GM10266 (cell line): ENCODE measurements at regions not wholly inside any gene's neighbourhood (a gene's known extent, or its start where the extent isn't known, plus 50 kb on each side); places are given as distances from the start of the nearest gene placed in this dataset.

Experiments used
- DNase-seq: peaks from one replicate; pipeline ENCODE4 v3.0.0; 2012; ENCODE audit errors: extremely low spot score
- TF ChIP-seq, protein P1 (sequence below): IDR thresholded peaks from 2 replicates; pipeline ENCODE4 v1.5.1; 2012; ENCODE audit warnings: mild to moderate bottlenecking, low read depth; ENCODE audit not compliant: control insufficient read depth, insufficient read depth; ENCODE audit errors: missing control alignments

DNA sequence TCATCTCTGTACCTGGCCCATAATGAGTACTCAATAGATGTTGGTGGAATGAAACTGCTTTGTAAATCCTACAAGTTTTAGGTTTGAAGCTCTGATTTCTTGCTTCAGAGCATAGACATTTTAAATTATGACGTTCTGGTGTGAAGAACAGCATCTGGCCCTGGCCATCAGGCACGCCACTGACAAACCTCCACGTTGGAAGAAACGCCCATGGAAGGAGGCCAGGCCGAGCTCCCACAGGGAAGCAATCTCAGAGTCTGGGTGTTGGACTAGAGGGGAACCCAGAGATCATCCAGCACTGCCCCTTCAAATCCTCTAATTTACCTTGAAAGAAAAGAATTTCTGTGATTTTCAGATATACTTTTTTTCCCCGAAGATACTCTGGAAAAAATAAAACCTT, 328.1 kb upstream of the RGMA start:
- TF ChIP-seq, protein P1, sequence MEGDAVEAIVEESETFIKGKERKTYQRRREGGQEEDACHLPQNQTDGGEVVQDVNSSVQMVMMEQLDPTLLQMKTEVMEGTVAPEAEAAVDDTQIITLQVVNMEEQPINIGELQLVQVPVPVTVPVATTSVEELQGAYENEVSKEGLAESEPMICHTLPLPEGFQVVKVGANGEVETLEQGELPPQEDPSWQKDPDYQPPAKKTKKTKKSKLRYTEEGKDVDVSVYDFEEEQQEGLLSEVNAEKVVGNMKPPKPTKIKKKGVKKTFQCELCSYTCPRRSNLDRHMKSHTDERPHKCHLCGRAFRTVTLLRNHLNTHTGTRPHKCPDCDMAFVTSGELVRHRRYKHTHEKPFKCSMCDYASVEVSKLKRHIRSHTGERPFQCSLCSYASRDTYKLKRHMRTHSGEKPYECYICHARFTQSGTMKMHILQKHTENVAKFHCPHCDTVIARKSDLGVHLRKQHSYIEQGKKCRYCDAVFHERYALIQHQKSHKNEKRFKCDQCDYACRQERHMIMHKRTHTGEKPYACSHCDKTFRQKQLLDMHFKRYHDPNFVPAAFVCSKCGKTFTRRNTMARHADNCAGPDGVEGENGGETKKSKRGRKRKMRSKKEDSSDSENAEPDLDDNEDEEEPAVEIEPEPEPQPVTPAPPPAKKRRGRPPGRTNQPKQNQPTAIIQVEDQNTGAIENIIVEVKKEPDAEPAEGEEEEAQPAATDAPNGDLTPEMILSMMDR, result no peak
- DNase-seq, result no peak

DNA sequence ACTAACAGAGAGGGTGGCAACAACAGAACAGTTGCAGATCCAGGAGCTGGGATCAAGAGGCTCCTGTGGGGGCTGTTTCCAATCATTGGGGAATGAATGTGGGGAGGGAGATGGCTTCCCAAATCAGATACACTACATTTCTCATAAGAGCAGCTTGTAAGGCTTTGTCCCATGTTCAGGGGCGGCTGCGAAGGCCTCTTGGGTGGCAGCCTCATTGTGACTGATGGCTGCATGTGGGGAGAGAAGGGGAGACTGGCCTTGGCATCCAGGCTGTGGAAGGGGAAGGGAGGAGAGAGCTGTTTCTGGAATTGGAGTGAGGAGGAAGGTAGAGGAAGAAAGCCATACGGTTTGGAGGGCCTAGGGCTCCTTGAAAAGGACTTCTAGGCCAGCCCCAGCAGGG, 326.6 kb upstream of the RGMA start:
- DNase-seq, result no peak
- TF ChIP-seq, protein P1, result no peak

DNA sequence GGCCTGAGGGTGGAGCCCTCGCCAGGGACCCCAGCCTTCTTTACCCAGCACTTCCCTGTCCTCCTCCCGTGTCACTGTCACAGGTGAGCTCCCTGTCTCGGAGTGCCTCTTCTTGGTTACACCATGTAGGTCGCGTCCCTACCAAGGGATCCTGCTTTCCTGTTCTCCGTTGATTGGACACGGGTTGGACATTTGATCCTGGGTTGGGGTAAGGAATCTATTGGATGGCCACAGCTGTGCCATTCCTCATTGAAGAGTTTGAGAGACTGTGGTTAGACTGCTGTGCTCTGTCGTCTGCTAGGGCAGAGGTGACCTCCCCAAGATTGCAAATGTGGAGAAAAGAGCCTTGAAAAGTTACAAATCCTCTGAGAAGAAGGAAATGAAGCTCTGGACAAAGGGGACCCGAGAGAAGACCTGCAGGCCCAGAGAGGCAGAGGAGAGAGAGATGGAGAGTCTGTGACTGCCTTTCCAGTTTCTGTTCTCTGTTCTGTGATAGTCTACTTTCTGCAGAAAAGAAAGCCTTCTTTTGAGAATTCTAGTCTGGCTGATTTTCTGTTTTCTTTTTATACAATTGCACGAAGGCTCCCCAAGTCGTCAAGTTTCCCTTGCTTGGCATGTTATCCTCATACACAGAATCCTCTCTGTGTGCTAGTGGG, 325.7 kb upstream of the RGMA start:
- TF ChIP-seq, protein P1, result no peak
- no peak for DNase-seq

DNA sequence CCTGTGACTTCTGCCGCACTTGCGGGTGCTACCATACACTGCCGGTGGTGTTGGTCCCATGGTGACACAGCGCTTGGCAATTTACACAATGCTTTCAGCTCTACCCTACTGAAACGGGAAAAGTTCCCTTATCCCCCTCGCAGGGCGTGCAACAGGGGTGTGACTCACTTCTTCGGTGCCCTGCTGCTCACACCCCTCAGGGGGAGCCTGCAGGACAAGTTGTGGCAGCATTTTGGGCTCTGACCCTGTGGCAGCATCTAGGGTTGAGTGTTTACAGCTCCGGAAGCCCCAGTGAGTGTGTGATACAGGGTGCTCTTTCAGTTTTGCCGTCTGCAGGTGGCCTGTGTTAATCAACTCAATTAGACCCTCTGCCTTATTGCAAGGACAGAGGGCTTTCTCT, 324.7 kb upstream of the RGMA start:
- no peak for DNase-seq
- TF ChIP-seq, protein P1, result no peak

DNA sequence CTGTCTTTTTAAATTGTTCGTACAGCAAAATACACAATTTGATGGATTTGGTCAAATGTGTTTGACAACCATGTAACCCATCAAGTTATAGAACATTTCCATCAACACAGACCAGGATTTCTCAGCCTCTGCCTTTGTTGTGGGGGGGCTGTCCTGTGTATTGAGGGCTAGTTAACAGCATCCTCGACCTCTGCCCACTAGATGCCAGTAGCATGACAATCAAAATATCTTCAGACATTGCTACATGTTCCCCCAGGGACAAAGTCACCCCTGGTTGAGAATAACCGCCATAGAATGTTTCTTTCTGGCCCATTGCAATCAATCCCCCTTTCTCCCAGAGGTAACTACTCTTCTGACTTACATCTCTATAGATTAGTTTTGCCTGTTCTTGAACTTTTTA, 310.1 kb upstream of the RGMA start:
- TF ChIP-seq, protein P1, result no peak
- no peak for DNase-seq

DNA sequence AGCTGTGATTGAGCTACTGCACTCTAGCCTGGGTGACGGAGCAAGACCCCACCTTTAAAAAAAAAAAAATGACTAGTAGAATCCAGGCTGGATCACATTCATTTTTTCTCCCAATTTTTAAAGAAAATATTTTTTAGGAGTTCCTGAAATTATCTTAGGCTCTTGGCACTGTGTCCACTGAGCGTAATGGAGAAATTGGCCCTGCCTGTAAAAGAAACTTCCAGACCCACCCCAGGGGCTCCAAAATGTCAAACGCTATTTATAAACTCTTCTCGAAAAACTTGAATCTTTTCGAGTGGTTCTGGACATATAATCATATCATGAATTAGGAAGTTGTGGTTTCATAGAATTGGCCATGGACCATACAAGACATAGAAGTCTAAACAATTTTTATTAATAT, 300.2 kb upstream of the RGMA start:
- no peak for DNase-seq
- TF ChIP-seq, protein P1, result no peak

- DNase-seq, result no peak
- TF ChIP-seq, protein P1, result no peak
Measured at GRCh38 chr15:93384886-93385285, 295.9 kb upstream of the RGMA start.
